Posterior cingulate gyrus (tissue), 11 donors: ENCODE measurements at regions not wholly inside any gene's neighbourhood (a gene's known extent, or its start where the extent isn't known, plus 50 kb on each side); places are given as distances from the start of the nearest gene placed in this dataset.

ENCODE experiments used
- DNase-seq, 10 donors: peaks; one replicate each; pipeline versions ENCODE4 v3.0.0 to v3.0.0-alpha.2; 2020 to 2021; ENCODE audit warnings: mixed read lengths in 3 of 10
- intact Hi-C: fragments of 100-400 bp; cut with DNase I; formaldehyde crosslinking; loops from one replicate; pipeline ENCODE4 v1.15.1; 2023

DNA sequence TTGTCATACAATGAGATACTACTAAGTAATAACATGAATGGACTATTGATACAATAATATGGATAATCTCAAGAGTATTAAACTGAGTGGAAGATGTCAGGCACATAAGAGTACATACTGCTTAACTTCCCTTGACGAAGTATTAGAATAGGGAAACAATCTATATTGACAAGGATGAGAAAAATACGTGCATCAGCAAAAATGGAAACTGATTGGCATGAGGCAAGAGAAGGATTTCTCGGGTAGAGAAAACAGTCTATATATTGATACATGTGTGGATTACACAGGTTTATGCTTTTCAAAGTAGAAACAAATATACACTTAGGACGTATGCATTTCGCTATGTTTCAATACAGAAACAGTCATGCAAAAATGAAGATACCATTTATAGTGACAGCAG lies 57.4 kb downstream of the PRR20E start:
- intact Hi-C loops = no loop called here
- no peak for DNase-seq

DNA sequence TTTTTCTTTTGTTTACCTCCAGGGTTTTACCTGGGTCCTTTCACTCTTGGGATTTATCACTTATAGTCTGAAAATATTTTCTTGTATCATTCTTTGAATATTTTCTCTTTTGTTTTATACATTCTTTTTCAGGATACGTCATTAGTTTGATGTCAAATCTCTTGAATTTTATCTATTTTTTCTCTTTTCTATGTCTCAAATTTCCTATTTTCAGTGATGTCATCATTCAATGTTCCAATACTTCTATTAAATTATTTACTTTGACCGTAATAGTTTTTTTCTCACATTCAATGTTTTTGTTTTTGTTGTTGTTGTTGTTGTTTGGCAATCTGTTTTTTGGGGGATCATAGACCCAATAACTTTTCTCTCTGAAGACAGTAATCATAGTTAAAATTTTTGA lies 83.5 kb downstream of the PRR20E start:
- intact Hi-C loops = no loop called here
- no peak for DNase-seq

DNA sequence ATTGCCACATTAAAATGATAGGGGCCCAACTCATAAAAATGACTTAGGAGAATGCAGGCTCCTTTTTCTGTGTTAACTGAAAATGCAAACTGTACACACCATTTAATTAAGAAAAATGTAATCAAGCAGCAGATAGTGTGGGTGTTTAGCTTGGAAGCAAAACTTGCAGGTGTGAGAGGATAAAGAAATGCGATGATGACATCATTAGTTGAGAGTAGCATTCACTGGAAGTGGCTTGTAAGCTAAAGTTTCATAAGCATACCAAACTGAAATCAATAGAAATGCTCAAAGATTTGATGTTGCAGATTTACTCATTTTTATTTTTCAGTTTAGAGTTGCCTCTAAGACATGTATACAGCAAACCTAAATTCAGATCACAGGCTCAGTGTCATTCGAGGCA lies 86.6 kb downstream of the PRR20E start:
- no peak for DNase-seq
- intact Hi-C loops = no loop called here

DNA sequence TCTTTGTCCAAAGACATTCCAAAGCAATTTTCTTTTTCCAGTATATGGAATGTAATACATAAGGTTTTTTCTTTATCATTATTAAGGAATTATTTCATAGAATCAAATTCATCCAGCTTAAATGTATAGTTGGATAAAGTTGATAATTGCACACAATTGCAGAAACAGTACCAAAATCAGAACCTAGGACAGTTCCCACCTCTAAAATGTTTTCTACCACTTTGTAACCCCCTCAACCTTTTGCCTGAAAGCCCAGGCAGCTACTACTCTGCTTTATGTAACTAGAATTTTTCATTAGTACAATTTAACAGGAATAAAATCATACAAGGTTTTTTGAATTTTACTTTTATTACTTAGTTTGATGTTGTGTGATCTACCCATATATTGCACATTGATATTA lies 98.0 kb downstream of the PRR20E start:
- DNase-seq = no peak
- intact Hi-C loops = no loop called here

DNA sequence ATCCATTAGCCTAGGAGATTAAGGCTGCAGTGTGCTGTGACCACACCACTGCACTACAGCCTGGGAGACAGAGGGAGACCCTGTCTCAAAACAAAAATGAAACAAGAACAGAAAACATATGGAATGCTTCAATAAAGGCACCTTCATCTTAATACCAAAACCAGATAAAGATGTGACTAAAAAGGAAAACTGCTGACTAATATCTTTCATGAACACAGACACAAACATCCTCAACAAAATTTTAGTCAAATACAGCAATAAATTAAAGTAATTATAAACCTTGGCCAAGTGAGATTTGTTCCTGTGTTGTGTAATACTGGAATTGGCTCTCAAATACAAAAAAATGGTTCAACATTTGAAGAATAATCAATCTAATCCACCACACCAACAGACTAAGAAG lies 103.5 kb downstream of the PRR20E start:
- intact Hi-C loops = no loop called here
- no peak for DNase-seq

DNA sequence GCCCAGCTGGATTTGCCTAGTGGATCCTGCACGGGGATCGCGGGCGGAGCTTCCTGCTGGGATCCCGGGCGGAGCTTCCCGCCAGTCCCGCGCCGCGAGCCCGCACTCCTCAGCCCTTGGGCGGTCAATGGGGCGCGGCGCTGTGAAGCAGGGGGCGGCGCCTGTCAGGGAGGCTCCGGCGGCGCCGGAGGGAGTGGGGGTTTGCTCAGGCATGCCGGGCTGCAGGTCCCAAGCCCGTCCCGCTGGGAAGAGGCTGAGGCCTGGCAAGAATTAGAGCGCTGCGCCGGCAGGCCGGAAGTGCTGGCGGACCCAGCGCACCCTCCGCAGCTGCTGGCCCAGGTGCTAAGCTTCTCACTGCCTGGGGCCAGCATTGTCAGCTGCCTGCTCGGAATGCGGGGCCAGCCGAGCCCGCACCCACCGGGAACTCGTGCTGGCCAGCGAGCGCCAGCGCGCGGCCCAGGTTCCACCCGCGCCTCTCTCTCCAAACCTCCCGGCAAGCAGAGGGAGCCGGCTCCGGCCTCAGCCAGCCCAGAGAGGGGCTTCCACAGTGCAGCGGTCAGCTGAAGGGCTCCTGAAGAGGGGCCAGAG lies 119.6 kb downstream of the PRR20E start:
- DNase-seq = peak in 3 of 10 donors; percentile 58 to 81 (median 66)
- intact Hi-C loops = no loop called here

DNA sequence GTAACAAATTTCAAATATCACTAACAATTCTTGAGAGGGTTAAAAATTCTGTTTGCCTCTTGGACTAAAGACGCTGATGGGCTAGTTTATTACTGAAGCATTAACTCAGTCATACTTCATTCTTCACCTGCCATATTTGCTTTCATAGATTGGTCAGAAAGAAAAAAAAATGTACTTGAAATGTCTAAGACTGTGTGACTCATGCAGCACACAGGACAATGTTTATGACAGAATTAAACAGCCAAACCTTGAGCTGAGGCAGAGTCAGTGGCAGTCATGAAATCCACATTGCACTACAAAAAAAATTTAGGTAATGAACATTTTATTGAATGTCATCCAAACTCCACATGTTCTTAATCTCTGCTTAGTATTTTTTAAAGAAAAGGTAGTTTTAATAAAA lies 135.6 kb downstream of the PRR20E start:
- intact Hi-C loops = no loop called here
- no peak for DNase-seq

DNA sequence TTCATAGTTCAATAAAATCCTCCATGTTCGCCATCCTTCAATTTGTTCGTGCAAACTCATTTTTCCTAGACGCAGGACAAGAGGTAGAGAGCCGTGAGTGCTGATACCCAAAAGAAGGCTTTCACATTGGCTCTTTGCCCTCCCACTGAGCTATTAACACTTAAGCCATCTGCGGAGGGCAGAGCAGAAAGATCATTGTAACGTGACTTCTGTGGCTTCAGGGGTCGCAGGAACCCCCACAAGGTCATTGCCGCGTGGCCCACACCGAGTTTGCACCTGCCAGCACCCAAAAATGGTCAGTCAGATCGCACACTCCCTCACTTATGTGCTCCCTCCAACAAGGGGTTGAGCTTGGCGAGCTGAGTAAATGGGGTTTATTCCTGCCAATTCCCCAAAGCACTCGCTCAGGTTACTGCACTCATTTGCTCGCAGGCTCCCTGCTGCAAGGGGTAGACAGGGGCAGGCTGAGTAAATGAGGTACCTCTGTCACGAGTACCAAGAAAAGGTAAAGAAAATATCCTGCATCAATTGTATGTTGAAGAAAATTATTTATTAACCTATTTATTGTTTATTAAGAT lies 144.1 kb downstream of the PRR20E start:
- intact Hi-C loops = no loop called here
- DNase-seq = no peak

DNA sequence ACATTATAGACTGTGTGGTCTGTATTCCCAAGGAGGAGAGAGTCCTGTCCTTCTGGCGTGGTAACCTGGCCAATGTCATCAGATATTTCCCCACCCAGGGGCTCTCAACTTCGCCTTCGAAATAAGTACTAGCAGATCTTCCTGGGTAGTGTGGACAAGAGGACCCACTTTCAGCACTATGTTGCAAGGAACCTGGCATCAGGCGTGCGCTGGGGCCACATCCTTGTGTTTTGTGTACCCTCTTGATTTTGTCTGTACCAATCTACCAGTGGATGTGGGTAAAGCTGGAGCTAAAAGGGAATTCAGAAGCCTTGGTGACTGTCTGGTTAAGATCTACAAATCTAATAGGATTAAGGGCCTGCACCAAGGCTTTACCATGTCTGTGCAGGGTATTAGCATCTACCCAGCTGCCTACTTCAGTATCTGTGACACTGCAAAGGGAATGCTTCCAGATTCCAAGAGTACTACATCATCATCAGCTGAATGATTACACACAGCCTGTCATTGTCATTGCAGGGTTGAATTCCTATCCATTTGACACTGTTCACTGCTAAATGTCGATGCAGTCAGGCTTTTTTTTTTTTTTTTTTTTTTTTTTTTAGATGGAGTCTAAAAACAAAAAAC lies 148.0 kb downstream of the PRR20E start:
- DNase-seq = no peak
- intact Hi-C loops = no loop called here

DNA sequence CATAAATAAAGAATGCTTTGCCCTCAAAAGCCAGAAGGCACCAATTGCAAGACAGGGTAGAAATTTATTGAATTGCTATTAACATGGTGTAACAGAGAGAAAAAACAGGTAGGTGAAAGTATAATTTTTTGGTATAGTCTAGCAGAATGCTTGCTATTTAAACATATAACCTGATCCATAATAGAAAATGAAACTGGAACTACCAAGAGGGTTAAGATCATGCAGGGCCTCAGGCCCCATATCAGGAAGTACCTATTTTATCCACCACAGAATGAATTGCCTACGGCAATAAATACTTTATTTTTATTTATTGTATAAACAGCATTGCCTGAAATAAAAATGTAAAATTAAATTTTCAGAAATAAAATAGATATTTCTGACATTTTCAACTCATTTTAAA lies 159.5 kb downstream of the PRR20E start:
- no peak for DNase-seq

DNA sequence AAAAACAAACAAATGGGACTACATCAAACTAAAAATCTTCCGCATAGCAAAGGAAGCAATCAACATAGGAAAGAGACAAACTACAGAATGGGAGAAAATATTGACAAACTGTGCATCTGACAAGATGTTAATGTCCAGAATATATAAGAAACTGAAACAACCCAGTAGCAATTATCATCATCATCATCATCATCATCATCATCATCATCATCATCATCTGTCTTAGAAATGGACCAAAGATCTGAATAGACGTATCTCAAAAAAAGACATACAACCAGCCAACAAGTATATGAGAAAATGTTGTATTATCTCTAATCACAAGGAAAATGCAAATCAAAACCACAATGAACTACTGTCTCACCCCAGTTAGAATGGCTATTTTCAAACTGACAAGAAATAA lies 173.9 kb downstream of the PRR20E start:
- no peak for DNase-seq
- intact Hi-C loops = no loop called here

More for the DNA sequence above, 159.5 kb downstream of the PRR20E start:
- intact Hi-C loops = no loop called here

DNA sequence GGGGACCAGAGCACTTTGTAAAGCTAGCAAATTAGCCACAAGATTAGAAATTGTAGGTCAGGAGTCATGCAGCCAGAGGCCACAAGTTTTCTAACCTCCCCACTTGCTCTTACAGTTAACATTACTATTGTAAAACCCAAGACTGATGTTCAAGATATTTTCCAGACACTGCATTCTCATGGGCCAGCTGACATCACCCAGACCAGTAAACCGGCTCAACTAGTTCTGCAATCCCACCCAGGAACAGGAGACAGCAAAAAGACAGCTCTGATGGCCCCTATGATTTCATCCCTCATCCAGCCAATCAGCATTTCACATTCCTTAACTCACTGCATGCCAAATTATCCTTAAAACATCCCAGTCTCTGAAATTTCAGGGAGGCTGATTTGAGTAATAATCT lies 178.5 kb downstream of the PRR20E start:
- no peak for DNase-seq
- intact Hi-C loops = no loop called here

DNA sequence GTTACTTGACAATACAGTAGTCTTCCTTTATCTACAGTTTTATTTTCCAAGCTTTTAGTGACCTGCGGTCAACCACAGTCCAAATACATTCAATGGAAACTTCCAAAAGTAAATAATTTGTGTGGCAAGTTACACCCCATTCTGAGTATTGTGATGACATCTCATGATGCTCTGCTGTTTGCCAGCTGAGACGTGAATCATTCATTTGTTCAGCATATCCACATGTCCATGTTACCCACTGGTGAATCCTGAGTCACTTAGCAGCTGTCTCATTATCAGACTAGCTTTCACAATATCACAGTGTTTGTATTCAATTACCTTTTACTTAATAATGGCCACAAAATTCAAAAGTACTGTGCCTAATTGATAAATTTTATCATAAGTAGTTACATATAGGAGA lies 179.8 kb downstream of the PRR20E start:
- no peak for DNase-seq
- intact Hi-C loops = no loop called here

DNA sequence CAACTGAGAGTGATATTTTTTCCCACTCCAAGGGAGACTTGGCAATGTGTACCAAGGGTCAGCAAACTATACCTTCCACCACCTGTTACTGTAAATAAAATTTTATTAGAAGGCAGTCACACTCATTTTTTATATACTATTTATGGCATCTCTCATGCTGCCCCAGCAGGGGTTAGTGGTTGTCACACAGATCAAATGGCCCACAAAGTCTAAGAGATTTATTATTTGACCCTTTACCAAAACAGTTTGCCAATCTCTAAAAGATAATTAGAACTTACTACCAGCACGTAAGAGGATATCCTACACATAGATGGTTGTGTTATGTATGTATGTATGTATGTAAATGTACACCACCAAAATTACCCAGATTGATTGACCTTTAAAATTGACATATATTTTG lies 185.1 kb downstream of the PRR20E start:
- intact Hi-C loops = no loop called here
- no peak for DNase-seq

DNA sequence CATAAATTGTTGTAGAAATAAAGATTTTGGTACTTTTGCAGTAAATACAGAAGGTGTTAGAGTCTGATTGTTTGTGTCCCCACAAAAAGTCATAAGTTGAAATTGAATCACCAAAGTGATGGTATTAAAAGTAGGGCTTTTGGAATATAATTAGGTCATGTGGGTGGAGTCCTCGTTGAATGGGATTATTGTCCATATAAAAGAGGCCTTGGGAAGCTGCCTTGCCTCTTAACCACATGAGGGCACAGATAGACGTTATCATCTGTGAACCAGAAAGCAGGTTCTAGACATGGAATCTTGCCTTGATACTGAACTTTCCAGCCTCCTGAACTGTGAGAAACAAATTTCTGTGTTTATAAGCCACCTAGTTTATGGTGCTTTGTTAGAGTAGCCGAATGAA lies 186.8 kb downstream of the PRR20E start:
- intact Hi-C loops = no loop called here
- no peak for DNase-seq

DNA sequence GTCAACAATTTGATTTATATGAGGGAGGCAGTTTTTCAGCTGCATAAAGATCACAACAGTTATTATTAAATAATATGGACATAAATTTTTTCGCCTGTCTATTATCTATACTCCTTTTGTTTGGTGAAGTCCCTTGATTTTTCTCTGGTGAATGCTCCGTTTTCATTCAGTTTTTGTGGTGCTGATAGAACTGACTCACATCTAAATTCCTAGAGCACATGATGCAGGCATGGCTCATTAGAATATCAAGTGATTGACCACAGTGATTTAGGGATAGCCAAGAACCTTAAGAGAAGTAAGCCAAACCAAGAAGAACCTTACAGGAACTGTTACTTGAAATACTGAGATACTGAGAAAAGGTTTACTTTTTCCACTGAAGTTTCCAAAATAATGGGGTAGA lies 208.9 kb downstream of the PRR20E start:
- no peak for DNase-seq
- intact Hi-C loops = no loop called here

DNA sequence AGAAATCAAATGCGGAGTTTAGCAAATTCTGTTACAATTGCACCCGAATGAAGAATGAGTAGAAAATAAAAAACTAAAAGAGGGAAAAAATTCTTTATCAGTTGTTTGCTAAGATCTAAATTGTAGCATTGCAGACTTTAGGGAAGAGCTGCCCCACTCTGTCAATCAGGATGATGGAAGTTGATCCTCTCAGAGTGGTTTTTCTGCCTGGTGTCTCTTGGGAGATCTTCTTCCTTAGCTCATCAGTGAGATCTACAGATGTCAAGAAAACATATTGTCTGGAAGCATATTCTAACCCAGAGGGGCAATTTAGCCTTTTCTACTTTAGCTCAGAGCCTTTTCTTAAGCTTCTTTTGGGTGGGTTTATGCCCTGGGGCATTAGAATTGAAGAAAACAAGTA lies 223.2 kb upstream of the PCDH17 start:
- intact Hi-C loops = no loop called here
- DNase-seq = no peak

DNA sequence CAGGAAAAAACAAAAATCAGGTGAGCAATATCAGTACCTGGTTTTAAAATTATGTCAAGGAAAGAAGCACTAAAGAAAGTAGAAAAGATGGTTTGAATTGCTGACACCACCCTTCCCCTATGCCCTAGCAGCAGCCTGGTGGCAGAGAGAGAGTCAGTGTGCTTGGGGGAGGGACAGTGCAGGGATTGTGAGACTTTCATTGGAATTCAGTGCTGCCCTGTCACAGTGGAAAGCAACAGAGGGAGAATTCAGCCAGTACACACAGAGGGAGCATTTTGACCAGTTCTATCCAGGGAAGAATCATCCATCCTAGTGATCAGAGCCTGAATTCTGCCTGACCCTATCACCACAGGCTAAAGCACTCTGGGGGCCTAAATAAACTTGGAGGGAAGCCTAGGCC lies 222.4 kb upstream of the PCDH17 start:
- intact Hi-C loops = no loop called here
- DNase-seq = peak in 5 of 10 donors; percentile 9 to 83 (median 45)

DNA sequence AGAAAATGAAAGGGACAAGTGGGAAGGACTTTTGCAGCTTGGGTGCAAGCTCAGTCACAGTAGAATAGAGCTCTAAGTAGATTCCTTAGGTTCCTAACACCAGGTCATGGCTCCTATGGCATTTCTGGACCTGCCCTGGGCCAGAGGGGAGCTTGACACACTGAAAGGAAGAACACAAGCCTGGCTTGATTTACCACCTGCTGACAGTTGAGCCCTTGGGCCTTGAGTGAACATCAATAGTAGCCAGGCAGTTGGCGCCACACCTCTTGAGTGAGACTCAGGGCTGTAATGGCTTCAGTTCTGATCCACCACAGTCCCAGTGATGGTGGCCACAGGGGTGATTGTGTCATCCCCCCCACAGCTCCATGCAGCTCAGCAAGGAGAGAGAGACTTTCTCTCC lies 221.9 kb upstream of the PCDH17 start:
- intact Hi-C loops = no loop called here
- peak in 1 of 10 donors; percentile 29 for DNase-seq

DNA sequence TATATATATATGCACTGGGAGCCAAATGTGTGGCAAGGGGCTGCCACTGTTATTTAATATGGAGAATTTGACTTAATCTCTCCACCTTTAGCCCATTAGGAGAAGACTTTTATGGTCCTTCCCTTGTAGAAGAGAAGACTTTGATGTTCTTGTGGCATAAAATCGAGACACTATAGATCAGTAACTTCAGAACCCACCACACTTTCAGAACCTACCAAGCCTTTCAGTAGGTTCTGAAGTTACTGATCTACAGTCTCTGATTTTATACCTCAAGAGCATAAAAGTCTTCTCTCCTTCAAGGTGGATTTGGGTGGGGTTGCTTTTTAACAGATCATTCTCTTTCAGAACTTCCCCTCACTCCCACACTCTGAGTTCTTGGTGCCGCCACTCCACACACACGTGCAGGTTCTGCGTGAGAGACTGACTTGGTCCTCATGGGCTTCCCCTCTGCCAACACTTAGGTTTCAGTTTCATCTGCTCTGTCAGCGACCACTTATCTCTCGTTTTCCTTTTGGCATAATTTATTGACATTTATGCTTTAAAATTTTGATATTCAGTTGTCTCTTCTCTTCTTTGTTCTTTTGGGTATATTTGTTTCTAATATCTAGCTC lies 213.4 kb upstream of the PCDH17 start:
- DNase-seq = no peak
- intact Hi-C loops = no loop called here

DNA sequence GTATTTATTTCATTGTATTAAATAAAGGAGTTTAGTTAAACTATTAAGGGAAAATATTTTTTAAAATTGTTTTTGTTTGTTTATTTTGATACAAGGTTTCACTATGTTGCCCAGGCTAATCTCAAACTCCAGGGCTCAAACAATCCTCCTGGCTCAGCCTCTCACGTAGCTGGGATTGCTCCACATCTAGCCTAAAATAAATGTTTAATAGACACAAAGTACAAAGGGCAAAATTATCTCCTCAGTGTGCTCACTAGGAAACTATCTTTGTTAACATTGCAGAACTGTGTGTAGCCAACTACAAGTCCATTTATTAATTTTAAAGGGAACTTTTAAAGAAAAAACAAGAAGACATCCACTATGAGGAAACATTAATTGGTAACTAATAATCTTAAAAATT lies 207.2 kb upstream of the PCDH17 start:
- intact Hi-C loops = no loop called here
- no peak for DNase-seq

DNA sequence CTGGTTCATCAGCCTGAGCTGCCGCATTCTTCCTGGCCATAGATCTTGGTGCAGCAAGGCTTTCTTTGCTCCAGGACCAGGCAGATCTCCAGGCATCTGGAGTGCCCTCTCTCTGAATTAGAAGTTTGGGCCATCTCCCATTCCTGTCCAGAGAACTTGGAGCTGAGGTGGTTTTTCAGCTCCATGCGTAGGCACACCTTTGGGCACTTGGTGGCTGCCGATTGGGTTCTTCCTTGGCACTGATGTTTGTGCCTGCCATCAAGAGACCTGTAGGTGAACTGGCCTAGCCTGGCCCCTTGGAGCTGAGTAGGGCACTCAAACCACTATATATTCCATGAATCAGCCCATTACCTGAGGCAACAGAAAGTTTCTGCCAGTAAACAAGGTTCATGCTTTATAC lies 206.0 kb upstream of the PCDH17 start:
- DNase-seq = peak in 1 of 10 donors; percentile 64
- intact Hi-C loops = no loop called here
